Lung (tissue), 11 donors: ENCODE measurements at regions not wholly inside any gene's neighbourhood (a gene's known extent, or its start where the extent isn't known, plus 50 kb on each side); places are given as distances from the start of the nearest gene placed in this dataset.

ENCODE experiments used
- ATAC-seq: fragments of 200-7000 bp; cut with Tn5 transposase; one replicate; pipeline ENCODE4 v1.9.1; 2020; ENCODE audit warnings: moderate number of reproducible peaks; ENCODE audit not compliant: insufficient read depth, low FRiP score
- DNase-seq, 3 donors: peaks; one replicate each; pipeline ENCODE4 v3.0.0-alpha.2; 2013 to 2017
- H3K27ac ChIP-seq, 2 donors: one replicate each; pipeline ENCODE4 v1.5.1; 2013; ENCODE audit warnings: mild to moderate bottlenecking in 2 of 2, moderate library complexity in 2 of 2, control low read depth in 1 of 2, inconsistent platforms in 1 of 2, low read depth in 1 of 2, low read length in 1 of 2
- H3K27me3 ChIP-seq, 3 donors: one replicate each; pipeline ENCODE4 v1.5.1; 2013; ENCODE audit warnings: low read length in 2 of 3; ENCODE audit not compliant: control insufficient read depth in 3 of 3, insufficient read depth in 3 of 3
- H3K36me3 ChIP-seq, 4 donors: one replicate each; pipeline ENCODE4 v1.5.1; 2013; ENCODE audit warnings: low read length in 4 of 4, mild to moderate bottlenecking in 1 of 4, moderate library complexity in 1 of 4; ENCODE audit not compliant: control insufficient read depth in 4 of 4, insufficient read depth in 4 of 4
- H3K4me1 ChIP-seq, 5 donors: one replicate each; pipeline ENCODE4 v1.5.1; 2013; ENCODE audit warnings: low read length in 5 of 5, mild to moderate bottlenecking in 2 of 5, moderate library complexity in 1 of 5; ENCODE audit not compliant: control insufficient read depth in 5 of 5, insufficient read depth in 5 of 5
- H3K4me3 ChIP-seq: one replicate; pipeline ENCODE4 v1.5.1; 2013; ENCODE audit warnings: mild to moderate bottlenecking, control low read depth, moderate library complexity
- H3K9ac ChIP-seq, 2 donors: one replicate each; pipeline ENCODE4 v1.5.1; 2013; ENCODE audit warnings: low read length in 2 of 2, control low read depth in 1 of 2; ENCODE audit not compliant: insufficient read depth in 1 of 2
- H3K9me3 ChIP-seq, 4 donors: one replicate each; pipeline ENCODE4 v1.5.1; 2013; ENCODE audit warnings: low read length in 3 of 4, mild to moderate bottlenecking in 1 of 4, moderate library complexity in 1 of 4; ENCODE audit not compliant: control insufficient read depth in 4 of 4, insufficient read depth in 3 of 4
- CTCF ChIP-seq: IDR thresholded peaks from 2 replicates; pipeline ENCODE4 v1.5.1; 2012; ENCODE audit warnings: mild to moderate bottlenecking; ENCODE audit errors: control extremely low read depth, extremely low read depth
- WGBS, 2 donors: extraction: QIAGEN DNeasy Blood & Tissue Kit; methylation state at CpG; one replicate each; pipeline ENCODE4 v1.1.7; 2013; 5-methylcytosine and 5-hydroxymethylcytosine counted together
- donor health status: control.
- donor health status: control.
- donor health status: Bipolar disorder and iron deficiency.
- donor health status: healthy.
- donor health status: DM: yes; HTN: yes; CAD: no.

DNA sequence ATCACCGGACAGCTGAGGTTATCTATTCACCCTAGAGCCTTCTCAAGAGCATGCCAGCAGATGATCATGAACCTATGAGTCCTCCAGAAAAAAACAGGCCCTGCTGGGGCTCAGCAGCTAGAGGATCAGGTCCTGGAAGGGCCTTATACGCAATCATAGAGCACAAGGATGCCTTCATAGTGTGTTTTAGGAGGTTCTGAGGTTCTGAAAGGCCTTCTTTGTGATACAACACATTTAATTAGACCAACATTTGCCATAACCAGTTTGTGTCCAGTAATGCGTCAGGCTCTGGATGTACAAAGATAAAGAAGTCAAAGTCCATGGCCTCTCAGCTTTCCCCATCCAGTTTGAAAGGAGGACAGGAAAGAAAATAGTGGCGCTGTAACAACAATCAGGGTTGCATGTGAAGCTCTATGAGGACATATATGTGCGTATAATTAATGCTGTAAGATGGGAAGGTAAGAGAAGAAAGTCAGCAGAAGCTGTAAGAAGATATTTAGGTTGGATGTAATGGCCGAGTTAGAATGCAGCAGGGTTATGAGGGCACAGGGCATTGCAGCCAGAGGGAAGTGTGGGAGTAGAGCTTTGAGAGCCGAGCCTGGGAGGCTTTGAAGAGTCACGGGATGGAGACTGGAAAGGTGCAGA, 302.6 kb upstream of the TBL1XR1 start:
- no peak overlapping the region for H3K27ac ChIP-seq

DNA sequence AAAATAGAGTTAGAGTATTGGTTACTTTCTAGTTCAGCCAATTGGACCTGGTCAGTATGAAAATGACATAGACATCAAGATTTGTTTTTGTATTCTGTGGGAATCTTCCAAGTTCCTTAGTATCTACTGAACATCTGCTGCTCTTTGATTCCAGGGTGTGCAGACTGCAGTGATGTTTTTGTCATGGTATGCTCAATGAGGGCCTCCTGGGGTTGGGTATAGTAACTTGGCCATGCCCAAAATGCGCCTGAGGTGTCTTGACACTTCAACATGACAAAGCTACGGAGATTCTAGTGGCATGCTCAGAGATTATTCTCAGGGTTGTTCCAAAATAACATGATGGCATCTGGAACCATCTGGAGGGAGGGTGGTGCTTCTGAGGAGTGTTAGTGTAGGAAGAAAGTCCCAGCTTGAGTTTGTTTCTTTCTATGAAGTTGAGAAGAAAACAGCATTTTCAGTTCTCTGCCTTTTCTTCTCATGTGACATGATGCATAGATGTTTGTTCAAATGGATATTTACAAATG, 313.5 kb upstream of the TBL1XR1 start:
- Histone ChIP-seq H3K36me3 (no peaks in the 10 kb centered on the region), H3K9ac (no peak overlapping the region), H3K27ac (no peak overlapping the region), H3K9me3 (no peaks in the 10 kb centered on the region), H3K27me3 (no peaks in the 10 kb centered on the region), H3K4me1 (peaks cover 0 to 46% (median 17%) of the 10 kb centered on the region in 5 donors), H3K4me3 (no peak overlapping the region)
- WGBS, 2 donors = 89% methylated on average over 2 of the region's 2 CpGs
- TF ChIP-seq CTCF = no peak
- ATAC-seq (no peak), DNase-seq (no peak)

More for the DNA sequence above, 302.6 kb upstream of the TBL1XR1 start:
- Histone ChIP-seq H3K9ac (no peak overlapping the region), H3K36me3 (no peaks in the 10 kb centered on the region), H3K4me1 (peaks cover 0 to 5% (median 0%) of the 10 kb centered on the region in 5 donors), H3K9me3 (no peaks in the 10 kb centered on the region), H3K4me3 (no peak overlapping the region), H3K27me3 (no peaks in the 10 kb centered on the region)
- no peak for ATAC-seq
- WGBS, 2 donors = 95 to 97% methylated on average over 8 of the region's 8 CpGs
- DNase-seq = no peak
- TF ChIP-seq CTCF = no peak

GRCh38 chr3:177512945-177513814, 315.9 kb upstream of the TBL1XR1 start:
- Histone ChIP-seq H3K27ac (peak overlapping the region in 1 of 2 donors; percentile 21), H3K27me3 (no peaks in the 10 kb centered on the region), H3K9ac (peak overlapping the region in 1 of 2 donors; percentile 52), H3K36me3 (no peaks in the 10 kb centered on the region), H3K4me3 (no peak overlapping the region), H3K4me1 (peaks cover 5 to 58% (median 21%) of the 10 kb centered on the region in 5 donors), H3K9me3 (no peaks in the 10 kb centered on the region)
- DNase-seq (peak; percentile 44 to 96 (median 93)), ATAC-seq (no peak)
- 79 to 84% methylated on average over 6 of the region's 6 CpGs for WGBS, 2 donors
- TF ChIP-seq CTCF = no peak
